Suppressor macrophage treated with lipopolysaccharide for 4 hours (primary cell): ENCODE measurements at regions not wholly inside any gene's neighbourhood (a gene's known extent, or its start where the extent isn't known, plus 50 kb on each side); places are given as distances from the start of the nearest gene placed in this dataset.
"Not testable (repeated sequence)": the region's sequence is repeated elsewhere in the genome, so short reads cannot be mapped to it uniquely, and the experiment has no call there.

Experiments
- DNase-seq: peaks from one replicate; pipeline ENCODE4 v3.0.0-alpha.2; 2020

DNA sequence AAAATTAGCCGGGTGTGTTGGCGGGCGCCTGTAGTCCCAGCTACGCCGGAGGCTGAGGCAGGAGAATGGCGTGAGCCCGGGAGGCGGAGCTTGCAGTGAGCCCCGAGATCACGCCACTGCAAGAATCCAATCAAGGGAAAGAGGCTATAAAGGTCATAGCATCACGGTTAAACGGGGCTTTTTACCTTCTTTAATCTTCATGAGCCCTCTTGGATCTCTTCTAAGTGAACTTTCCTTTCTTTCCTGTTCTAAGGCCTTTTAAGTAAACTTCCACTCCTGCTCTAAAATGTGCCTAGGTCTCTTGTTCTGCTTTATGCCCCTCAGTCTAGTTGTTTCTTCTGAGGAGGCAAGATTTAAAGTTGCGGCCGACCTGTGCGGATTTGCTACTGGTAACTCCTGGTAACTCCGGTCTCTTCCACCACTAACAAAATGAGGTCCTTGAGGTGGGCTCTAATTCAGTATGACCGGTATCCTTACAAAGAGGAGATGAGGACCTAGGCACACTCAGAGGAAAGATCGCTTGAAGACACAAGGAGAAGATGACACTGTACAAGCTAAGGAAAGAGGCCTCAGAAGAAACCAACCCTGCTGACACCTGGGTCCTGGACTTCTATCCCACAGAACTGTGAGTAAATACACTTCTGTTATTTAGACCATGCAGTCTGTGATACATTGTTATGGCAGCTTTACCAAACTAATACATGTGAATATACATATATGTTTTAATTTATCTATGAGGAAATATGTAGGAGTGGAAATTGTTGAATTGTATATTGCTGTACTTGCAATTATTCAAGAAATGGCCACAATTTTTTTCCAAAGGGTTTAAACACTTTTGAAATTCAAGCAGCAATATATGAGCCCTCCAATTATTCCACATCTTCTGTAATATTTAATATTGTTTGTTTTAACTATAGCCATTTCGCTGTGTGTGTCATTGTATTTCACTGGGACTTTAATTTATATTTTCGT lies 331.5 kb upstream of the CNTNAP2 start:
- no peak for DNase-seq

DNA sequence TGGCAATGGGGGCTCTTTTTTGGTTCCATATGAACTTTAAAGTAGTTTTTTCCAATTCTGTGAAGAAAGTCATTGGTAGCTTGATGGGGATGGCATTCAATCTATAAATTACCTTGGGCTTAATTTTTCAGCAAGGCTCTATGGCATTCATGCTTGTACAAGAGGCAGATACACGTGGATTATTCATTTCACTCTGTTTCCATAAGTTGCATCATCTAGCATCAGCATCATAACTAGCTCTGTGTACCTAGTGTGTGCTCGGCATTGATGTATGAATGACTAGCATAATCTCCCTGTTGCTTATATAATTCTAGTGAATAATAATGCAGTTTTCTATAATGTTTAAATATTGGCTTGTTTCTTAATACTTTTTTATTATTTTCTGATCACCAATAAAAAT lies 335.2 kb upstream of the CNTNAP2 start:
- not testable (repeated sequence) for DNase-seq

DNA sequence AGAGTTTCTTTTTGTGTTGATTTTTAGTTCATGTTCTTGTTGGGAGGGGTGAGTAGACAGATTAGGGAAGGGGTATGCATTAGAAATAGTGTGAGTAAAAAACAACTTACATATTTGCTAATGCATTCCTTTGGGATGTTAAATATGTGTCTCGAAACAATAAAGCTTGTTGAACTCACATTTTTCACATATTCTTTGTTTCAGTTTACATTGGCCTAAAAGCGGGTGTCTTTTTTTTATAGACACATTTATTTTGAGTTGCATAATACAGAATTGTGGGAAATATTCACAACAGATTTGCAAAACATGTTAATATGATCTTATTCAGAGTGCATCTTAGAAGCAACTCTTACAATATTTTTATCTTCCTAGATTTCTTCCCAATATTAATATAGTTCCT lies 337.5 kb upstream of the CNTNAP2 start:
- DNase-seq: no peak

DNA sequence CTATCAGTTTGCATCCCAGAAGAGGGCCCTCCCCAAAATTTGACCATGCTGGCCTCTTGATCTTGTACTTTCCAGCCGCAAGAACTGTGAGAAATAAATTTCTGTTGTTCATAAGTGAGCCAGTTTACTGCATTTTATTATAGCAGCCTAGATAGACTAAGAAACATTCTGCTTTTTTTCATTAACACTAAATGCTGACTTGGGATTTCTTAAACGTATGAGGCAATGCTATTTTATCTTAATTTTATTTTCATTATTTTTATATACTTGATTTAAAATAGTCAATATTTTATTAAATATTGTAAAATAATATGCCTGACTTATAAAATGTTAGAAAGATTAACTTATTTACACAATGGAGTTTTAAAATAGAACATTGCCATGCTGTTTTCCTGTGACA lies 341.8 kb upstream of the CNTNAP2 start:
- DNase-seq: no peak

DNA sequence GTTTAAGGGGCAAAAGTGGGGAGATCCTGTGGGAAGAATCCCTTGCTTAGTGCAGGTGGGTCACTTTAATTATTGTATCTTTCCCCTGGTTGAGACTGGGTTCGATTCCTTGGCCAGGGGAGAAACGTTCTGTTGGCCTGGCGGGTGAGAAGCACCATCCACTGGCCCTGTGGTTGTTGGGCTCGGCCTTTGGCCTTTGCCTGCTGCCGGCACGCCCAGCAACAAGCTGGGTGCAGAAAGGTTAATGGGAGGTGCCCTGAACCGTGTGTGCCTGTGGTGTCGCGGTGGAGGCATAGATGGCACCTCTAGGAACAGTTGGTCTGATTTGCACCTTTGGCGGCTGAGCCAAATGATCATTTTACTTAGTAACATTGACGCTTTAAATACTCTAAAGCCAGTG lies 363.6 kb upstream of the CNTNAP2 start:
- no peak for DNase-seq

GRCh38 chr7:145737617-145738016 lies 379.0 kb upstream of the CNTNAP2 start:
- DNase-seq: no peak

GRCh38 chr7:145735061-145735460 lies 381.5 kb upstream of the CNTNAP2 start:
- no peak for DNase-seq

GRCh38 chr7:145732521-145732920 lies 384.1 kb upstream of the CNTNAP2 start:
- no peak for DNase-seq

GRCh38 chr7:145729691-145730090 lies 386.9 kb upstream of the CNTNAP2 start:
- no peak for DNase-seq

DNA sequence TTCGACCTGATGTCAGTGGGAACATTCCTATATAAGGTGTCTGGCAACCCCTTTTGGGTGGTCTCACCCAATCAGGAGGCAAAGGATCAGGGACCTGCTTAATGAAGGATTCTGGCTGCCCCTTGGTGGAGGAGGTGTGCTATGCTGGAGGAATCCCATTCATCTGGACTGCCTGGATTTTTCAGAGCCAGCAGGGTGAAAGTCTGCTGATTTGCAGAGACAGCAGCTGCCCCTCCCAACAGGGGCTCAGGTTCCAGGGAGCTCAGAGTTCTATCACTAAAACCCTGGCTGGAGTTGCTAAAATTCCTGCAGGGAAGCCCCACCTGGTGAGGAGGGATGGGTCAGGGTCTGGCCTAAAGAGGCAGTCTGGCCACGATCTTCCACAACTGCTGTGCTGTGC lies 398.5 kb upstream of the CNTNAP2 start:
- DNase-seq: no peak

DNA sequence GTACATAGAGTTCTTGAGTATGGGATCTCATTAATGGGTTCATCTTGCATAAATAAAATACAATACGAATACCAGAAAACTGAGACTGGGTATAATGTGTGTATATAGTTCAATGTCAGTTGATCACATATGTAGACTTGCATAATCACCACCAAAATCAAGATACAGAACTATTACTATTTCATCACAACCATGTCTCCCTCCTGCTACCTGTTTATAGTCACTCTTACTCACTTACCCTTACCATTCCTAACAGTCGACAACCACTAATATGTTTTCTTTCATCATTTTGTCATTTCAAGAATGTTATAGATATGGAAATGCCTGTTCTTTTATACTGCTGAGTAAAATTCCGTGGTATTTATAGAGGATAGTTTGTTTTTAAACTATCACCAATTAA lies 416.1 kb upstream of the CNTNAP2 start:
- no peak for DNase-seq

DNA sequence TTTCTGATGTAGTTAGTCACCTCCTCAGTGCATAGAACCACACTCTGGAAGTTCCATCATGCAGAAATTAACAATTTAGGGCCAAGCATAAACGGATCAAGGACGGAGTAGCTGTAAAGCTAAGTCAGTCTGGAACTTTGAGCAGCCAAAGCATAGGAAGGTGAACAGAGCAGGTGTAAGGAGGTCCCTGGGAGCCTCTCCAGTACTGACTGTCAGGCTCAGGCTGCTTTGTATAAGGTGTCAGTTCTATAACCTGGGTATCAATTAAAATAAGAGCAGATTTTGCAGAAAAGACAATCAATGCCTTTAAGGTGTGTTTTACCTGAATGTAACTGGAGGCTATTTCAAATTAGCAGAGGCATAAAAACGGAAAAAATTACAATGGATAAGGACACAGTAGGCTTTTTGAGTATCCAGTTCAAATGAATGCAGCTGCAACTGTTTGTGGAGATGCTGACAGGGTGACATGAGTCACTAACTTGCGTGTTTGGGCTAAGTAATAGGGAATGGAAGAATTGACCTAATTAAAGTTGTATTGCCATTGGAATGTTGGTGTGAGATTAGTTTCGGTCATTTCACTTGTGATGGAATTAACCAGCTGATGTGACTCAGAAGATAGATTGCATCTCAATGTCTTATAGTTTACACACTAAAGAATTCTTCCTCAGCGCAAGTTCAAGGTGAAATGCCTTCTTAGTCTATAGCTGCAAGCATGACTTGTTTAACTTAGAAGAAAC lies 417.9 kb upstream of the CNTNAP2 start:
- no peak for DNase-seq

DNA sequence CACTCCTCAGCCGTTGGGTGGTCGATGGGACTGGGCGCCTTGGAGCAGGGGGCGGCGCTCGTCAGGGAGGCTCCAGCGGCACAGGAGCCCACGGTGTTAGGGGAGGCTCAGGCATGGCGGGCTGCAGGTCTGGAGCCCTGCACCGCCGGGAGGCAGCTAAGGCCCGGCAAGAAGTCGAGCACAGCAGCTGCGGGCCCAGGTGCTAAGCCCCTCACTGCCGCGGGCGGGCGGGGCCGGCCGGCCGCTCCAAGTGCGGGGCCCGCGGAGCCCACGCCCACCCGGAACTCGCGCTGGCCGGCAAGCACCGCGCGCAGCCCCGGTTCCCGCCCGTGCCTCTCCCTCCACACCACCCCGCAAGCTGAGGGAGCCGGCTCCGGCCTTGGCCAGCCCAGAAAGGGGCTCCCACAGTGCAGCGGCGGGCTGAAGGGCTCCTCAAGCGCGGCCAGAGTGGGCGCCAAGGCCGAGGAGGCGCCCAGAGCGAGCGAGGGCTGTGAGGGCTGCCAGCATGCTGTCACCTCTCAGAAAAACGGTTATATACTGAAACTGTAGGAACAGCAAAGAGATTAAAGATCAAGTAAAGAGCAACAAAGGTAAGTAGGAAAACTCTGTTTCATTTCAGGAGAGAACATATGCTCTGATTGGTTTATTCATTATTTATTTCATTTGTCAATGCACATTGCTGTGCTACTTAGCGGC lies 419.0 kb upstream of the CNTNAP2 start:
- not testable (repeated sequence) for DNase-seq

DNA sequence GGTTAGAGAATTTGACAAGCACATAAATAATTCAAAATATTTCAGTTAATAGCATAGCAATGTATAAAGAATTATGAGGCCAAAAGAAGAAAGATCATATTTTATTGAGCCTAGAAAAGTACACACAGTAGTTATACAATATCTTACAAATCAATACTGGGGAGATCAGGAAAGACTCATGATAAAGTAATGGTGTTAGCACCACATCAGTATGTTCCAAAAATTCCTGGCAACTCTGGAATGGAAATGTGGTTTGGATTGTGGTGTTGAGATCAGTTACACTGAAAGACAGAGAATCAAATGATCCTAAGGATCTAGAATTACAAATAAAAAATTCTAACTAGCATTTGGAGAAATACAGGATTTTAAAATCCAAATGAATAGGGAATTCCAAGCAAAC lies 420.5 kb upstream of the CNTNAP2 start:
- DNase-seq: no peak

DNA sequence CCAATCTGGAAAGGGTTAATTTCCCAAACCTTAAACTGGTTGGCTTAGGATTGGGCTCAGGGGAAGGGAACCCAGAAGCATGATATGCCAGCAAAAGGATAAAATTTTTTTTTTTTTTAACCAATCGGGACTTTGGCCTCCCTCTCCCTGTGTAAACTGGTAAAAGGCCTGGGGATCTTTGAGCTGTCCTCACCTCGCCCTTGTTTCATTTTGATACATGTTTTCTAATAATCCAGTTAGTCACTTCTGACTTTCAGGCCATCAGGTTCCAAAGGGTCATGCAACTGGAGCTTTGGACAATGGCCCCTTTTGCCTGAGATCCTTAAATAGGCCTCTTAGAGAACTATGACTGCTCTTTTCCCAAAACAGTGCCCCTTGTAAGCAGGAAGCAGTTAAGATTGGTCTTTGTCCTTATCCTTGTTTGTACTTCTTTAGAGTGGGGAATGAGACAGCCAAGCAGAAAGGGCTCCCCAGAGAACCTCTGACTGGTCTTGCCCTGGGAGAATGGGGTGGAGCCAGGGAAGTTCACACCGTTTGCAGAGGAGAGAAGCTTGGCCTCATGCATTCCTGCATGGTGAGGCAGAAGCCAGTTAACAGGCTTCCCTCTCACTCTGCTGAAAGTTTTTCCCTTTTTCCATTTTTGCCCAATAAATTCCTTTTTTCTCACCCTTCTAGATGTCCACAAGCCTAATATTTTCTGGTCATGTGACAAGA lies 424.2 kb upstream of the CNTNAP2 start:
- no peak for DNase-seq

- DNase-seq: no peak
Observed at GRCh38 chr7:145691377-145691914, 425.2 kb upstream of the CNTNAP2 start.

- no peak for DNase-seq
Observed at GRCh38 chr7:145681646-145682045, 435.0 kb upstream of the CNTNAP2 start.

DNA sequence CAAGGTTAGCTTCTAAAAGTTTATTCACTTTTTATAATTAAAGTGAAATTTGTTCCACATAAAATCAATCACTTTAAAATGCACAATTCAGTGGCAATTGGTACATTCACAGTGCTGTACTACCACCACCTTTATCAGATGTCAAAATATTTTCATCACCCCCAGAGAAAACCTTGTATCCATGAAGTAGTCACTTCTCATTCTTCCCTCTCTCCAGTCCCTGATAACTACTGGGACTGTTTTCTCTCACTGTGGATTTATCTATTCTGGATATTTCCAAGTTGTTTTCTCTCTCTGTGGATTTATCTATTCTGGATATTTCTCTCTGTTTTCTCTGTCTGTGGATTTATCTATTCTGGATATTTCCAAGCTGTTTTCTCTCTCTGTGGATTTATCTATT lies 435.4 kb upstream of the CNTNAP2 start:
- DNase-seq: no peak

DNA sequence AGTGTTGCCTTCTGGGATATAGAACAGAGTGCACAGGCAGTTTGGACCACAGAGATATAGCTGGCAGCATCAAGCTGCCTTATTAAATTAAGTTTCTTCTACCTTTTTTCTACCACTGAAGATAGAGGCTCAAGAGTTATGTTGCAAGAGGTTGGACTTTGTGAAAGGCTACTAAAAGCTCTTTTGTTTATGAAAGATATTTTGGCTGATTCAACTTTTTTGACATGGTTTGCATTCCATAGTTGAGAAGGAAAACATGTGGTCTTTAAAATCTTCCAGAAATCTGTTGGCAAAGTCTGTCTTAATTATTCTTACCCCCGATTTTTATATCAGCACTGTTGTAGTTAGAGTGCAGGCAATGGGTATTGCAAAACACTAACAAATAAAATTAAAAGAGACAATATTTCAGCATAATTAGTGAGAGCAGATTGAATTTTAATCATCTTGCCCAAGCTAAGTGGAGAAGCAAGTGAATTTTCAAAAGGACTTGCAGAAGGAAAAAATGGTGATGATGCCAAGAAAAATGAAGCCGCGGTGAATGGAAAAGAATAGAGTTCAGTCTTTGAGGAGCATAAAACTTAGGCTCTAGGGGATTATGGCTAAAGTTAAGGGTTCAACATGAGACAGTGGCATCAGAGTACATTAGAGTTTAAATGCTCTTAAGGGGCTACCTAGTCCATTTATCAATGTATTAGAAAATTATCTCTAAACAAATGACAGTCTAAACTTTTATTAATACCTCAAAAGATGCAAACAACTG lies 450.9 kb upstream of the CNTNAP2 start:
- DNase-seq: no peak

GRCh38 chr7:145655666-145656065 lies 460.9 kb upstream of the CNTNAP2 start:
- no peak for DNase-seq

DNA sequence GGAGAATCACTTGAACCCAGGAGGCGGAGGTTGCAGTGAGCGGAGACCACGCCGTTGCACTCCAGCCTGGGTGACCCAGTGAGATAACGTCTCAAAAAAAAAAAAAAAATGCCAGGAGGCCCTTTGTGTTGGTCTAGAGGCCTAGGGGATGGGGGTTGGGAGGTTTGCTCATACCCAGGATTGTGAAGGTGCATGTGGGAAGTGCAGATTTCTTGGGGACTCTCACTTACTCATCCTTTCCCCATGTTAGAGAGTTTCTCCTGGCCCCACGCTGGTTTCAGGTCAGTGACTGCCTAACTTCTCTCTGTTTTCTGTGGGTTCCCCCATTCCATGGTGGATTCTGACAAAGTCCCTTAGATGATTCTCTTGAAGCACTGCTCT lies 471.5 kb upstream of the CNTNAP2 start:
- DNase-seq: no peak
